ENCODE measurements at regions not wholly inside any gene's neighbourhood (a gene's known extent, or its start where the extent isn't known, plus 50 kb on each side); places are given as distances from the start of the nearest gene placed in this dataset.

- H3K4me3 ChIP-seq (ENCODE audit: low read depth, low read length): no peak overlapping the region
- no peak for DNase-seq (ENCODE audit: low read depth)
- no peak for TF ChIP-seq CTCF (IDR thresholded peaks at IDR 0.05; ENCODE audit: control insufficient read depth, extremely low read depth, insufficient read depth)
These were observed 55.0 kb downstream of the TMEM30B start for GRCh38 chr14:61226015-61226654.

- no peak for DNase-seq (ENCODE audit: low read depth)
- TF ChIP-seq CTCF (IDR thresholded peaks at IDR 0.05; ENCODE audit: control insufficient read depth, extremely low read depth, insufficient read depth): no peak
- H3K4me3 ChIP-seq (ENCODE audit: low read depth, low read length): no peak overlapping the region
These were observed 55.8 kb downstream of the TMEM30B start for GRCh38 chr14:61225344-61225743.

GRCh38 chr14:61223552-61223951, 57.6 kb downstream of the TMEM30B start:
- DNase-seq (ENCODE audit: low read depth): no peak
- no peak overlapping the region for H3K4me3 ChIP-seq (ENCODE audit: low read depth, low read length)
- no peak for TF ChIP-seq CTCF (IDR thresholded peaks at IDR 0.05; ENCODE audit: control insufficient read depth, extremely low read depth, insufficient read depth)

GRCh38 chr14:61222388-61222787, 58.8 kb downstream of the TMEM30B start:
- TF ChIP-seq CTCF (IDR thresholded peaks at IDR 0.05; ENCODE audit: control insufficient read depth, extremely low read depth, insufficient read depth): no peak
- no peak for DNase-seq (ENCODE audit: low read depth)
- no peak overlapping the region for H3K4me3 ChIP-seq (ENCODE audit: low read depth, low read length)

- H3K4me3 ChIP-seq (ENCODE audit: low read depth, low read length): no peak overlapping the region
- TF ChIP-seq CTCF (IDR thresholded peaks at IDR 0.05; ENCODE audit: control insufficient read depth, extremely low read depth, insufficient read depth): no peak
- DNase-seq (ENCODE audit: low read depth): no peak
These were observed 59.2 kb downstream of the TMEM30B start for GRCh38 chr14:61221906-61222305.

- no peak overlapping the region for H3K4me3 ChIP-seq (ENCODE audit: low read depth, low read length)
- no peak for TF ChIP-seq CTCF (IDR thresholded peaks at IDR 0.05; ENCODE audit: control insufficient read depth, extremely low read depth, insufficient read depth)
- no peak for DNase-seq (ENCODE audit: low read depth)
These were observed 61.5 kb downstream of the TMEM30B start for GRCh38 chr14:61219673-61220072.

- H3K4me3 ChIP-seq (ENCODE audit: low read depth, low read length): no peak overlapping the region
- no peak for TF ChIP-seq CTCF (IDR thresholded peaks at IDR 0.05; ENCODE audit: control insufficient read depth, extremely low read depth, insufficient read depth)
- no peak for DNase-seq (ENCODE audit: low read depth)
These were observed 61.9 kb downstream of the TMEM30B start for GRCh38 chr14:61219256-61219655.
